Stimulated activated CD4-positive, alpha-beta T cell treated with anti-CD3 and anti-CD28 coated beads, Interleukin-4, amount 100 ng/mL, for 48 hours (primary cell): ENCODE measurements at regions not wholly inside any gene's neighbourhood (a gene's known extent, or its start where the extent isn't known, plus 50 kb on each side); places are given as distances from the start of the nearest gene placed in this dataset.

Experiments used
- DNase-seq, 2 donors: peaks; one replicate each; pipeline ENCODE4 v3.0.0-alpha.2; 2020; ENCODE audit warnings: low read depth in 2 of 2

GRCh38 chr1:81490614-81491013 is 310.1 kb upstream of the ADGRL2 start:
- DNase-seq = no peak

- no peak for DNase-seq
These were observed 311.3 kb upstream of the ADGRL2 start for GRCh38 chr1:81489372-81489934.

GRCh38 chr1:81484284-81484683 is 316.4 kb upstream of the ADGRL2 start:
- DNase-seq = no peak

GRCh38 chr1:81478219-81478618 is 322.5 kb upstream of the ADGRL2 start:
- no peak for DNase-seq

- DNase-seq = no peak
These were observed 323.0 kb upstream of the ADGRL2 start for GRCh38 chr1:81477710-81478109.

GRCh38 chr1:81472387-81472786 is 328.3 kb upstream of the ADGRL2 start:
- DNase-seq = no peak

- no peak for DNase-seq
These were observed 329.5 kb upstream of the ADGRL2 start for GRCh38 chr1:81471255-81471654.

GRCh38 chr1:81470275-81470674 is 330.5 kb upstream of the ADGRL2 start:
- no peak for DNase-seq

- no peak for DNase-seq
These were observed 333.4 kb upstream of the ADGRL2 start for GRCh38 chr1:81467383-81467782.

- no peak for DNase-seq
These were observed 333.8 kb upstream of the ADGRL2 start for GRCh38 chr1:81466961-81467360.

GRCh38 chr1:81463936-81464837 is 336.5 kb upstream of the ADGRL2 start:
- no peak for DNase-seq

- DNase-seq = no peak
These were observed 341.7 kb upstream of the ADGRL2 start for GRCh38 chr1:81459043-81459442.

GRCh38 chr1:81458186-81458585 is 342.5 kb upstream of the ADGRL2 start:
- no peak for DNase-seq

GRCh38 chr1:81455481-81455880 is 345.3 kb upstream of the ADGRL2 start:
- no peak for DNase-seq

- DNase-seq = no peak
These were observed 346.8 kb upstream of the ADGRL2 start for GRCh38 chr1:81453971-81454370.

GRCh38 chr1:81453367-81453703 is 347.4 kb upstream of the ADGRL2 start:
- DNase-seq = no peak

GRCh38 chr1:81452693-81453366 is 347.9 kb upstream of the ADGRL2 start:
- no peak for DNase-seq

GRCh38 chr1:81449786-81450185 is 350.9 kb upstream of the ADGRL2 start:
- DNase-seq = no peak

- DNase-seq = no peak
These were observed 354.6 kb upstream of the ADGRL2 start for GRCh38 chr1:81446000-81446669.

GRCh38 chr1:81443288-81443687 is 357.4 kb upstream of the ADGRL2 start:
- no peak for DNase-seq

- no peak for DNase-seq
These were observed 361.5 kb upstream of the ADGRL2 start for GRCh38 chr1:81439046-81439823.

GRCh38 chr1:81437649-81438048 is 363.1 kb upstream of the ADGRL2 start:
- DNase-seq = no peak
